AG04449 (cell line): ENCODE measurements at regions not wholly inside any gene's neighbourhood (a gene's known extent, or its start where the extent isn't known, plus 50 kb on each side); places are given as distances from the start of the nearest gene placed in this dataset.

ENCODE experiments used
- CTCF ChIA-PET: fragments of 350-600 bp; formaldehyde crosslinking; extraction: SDS; loops from one replicate; lab custom pipeline; 2021; ENCODE audit warnings: antibody characterized with exemption; lab: Yijun Ruan, JAX
- POLR2A ChIA-PET: fragments of 400-600, 350-600 bp; formaldehyde crosslinking; extraction: SDS; loops from one replicate; lab custom pipeline; 2020; ENCODE audit warnings: antibody characterized with exemption, inconsistent platforms; lab: Yijun Ruan, JAX
- DNase-seq: peaks from one replicate; pipeline ENCODE4 v3.0.0-alpha.2; 2010; ENCODE audit warnings: low read depth, low spot score
- H3K4me3 ChIP-seq: 2 replicates; pipeline ENCODE4 v1.5.1; 2011; ENCODE audit warnings: low read depth, mild to moderate bottlenecking, control low read depth, low read length
- CTCF ChIP-seq: IDR thresholded peaks from one replicate; pipeline ENCODE4 v1.5.1; 2011; ENCODE audit warnings: mild to moderate bottlenecking, moderate library complexity, low read length, control low read depth, inconsistent platforms; ENCODE audit not compliant: insufficient read depth; ENCODE audit errors: missing control alignments

- POLR2A ChIA-PET, result no interaction called here
- CTCF ChIA-PET, result interaction anchor here (1.0 kb wide), 1 partner anchor 780 kb away, joined by 3 read pairs; no protein-coding TSS in a partner anchor
- no peak overlapping the region for H3K4me3 ChIP-seq
- TF ChIP-seq CTCF, result no peak
- no peak for DNase-seq
Observed at GRCh38 chr3:117550766-117551165, 841.2 kb downstream of the TUSC7 start.

- no peak for DNase-seq
- ChIA-PET POLR2A (no interaction called here), CTCF (interaction anchor here (1.3 kb wide), 1 partner anchor 444 kb away, joined by 4 read pairs; no protein-coding TSS in a partner anchor)
- no peak overlapping the region for H3K4me3 ChIP-seq
- no peak for TF ChIP-seq CTCF
Observed at GRCh38 chr3:117553461-117553860, 843.9 kb downstream of the TUSC7 start.

- no peak overlapping the region for H3K4me3 ChIP-seq
- ChIA-PET POLR2A (no interaction called here), CTCF (interaction anchor here (0.6 kb wide), 1 partner anchor 72 kb away, joined by 5 read pairs; no protein-coding TSS in a partner anchor)
- TF ChIP-seq CTCF, result no peak
- DNase-seq, result no peak
Observed at GRCh38 chr3:117556646-117557407, 847.2 kb downstream of the TUSC7 start.

- no peak for DNase-seq
- H3K4me3 ChIP-seq, result no peak overlapping the region
- ChIA-PET CTCF (no interaction called here), POLR2A (no interaction called here)
- TF ChIP-seq CTCF, result no peak
Observed at GRCh38 chr3:117557464-117558090, 848.0 kb downstream of the TUSC7 start.

GRCh38 chr3:117558681-117559080 is 849.1 kb downstream of the TUSC7 start:
- CTCF ChIA-PET, result no interaction called here

More at GRCh38 chr3:117558681-117559080, 849.1 kb downstream of the TUSC7 start:
- H3K4me3 ChIP-seq, result no peak overlapping the region
- TF ChIP-seq CTCF, result no peak
- DNase-seq, result no peak
- POLR2A ChIA-PET, result no interaction called here
